H9 (cell line): ENCODE measurements at regions not wholly inside any gene's neighbourhood (a gene's known extent, or its start where the extent isn't known, plus 50 kb on each side); places are given as distances from the start of the nearest gene placed in this dataset.

Experiments
- DNase-seq: peaks from one replicate; pipeline ENCODE4 v3.0.0-alpha.2; 2017
- H2AFZ ChIP-seq: one replicate; pipeline ENCODE4 v1.6.1; 2013; ENCODE audit warnings: mild to moderate bottlenecking, low read length, control low read depth, moderate library complexity
- H2AK5ac ChIP-seq: 2 replicates; pipeline ENCODE4 v1.6.1; 2013; ENCODE audit warnings: low read length, control low read depth, mixed read lengths; ENCODE audit not compliant: insufficient read length
- H2BK120ac ChIP-seq: one replicate; pipeline ENCODE4 v1.6.1; 2013; ENCODE audit warnings: low read depth, mild to moderate bottlenecking, low read length, control low read depth, inconsistent platforms; ENCODE audit not compliant: poor library complexity, severe bottlenecking
- H2BK12ac ChIP-seq: 2 replicates; pipeline ENCODE4 v1.6.1; 2013; ENCODE audit warnings: low read length, control low read depth, mixed read lengths, low read depth; ENCODE audit not compliant: insufficient read length
- H2BK15ac ChIP-seq: 2 replicates; pipeline ENCODE4 v1.6.1; 2013; ENCODE audit warnings: low read depth, low read length, control low read depth
- H2BK20ac ChIP-seq: one replicate; pipeline ENCODE4 v1.6.1; 2013; ENCODE audit warnings: low read depth, mild to moderate bottlenecking, low read length, control low read depth, inconsistent platforms; ENCODE audit not compliant: poor library complexity, severe bottlenecking
- H2BK5ac ChIP-seq: 2 replicates; pipeline ENCODE4 v1.6.1; 2013; ENCODE audit warnings: low read length, control low read depth, mixed read lengths; ENCODE audit not compliant: insufficient read length
- H3K14ac ChIP-seq: 2 replicates; pipeline ENCODE4 v1.6.1; 2013; ENCODE audit warnings: low read length, control low read depth; ENCODE audit not compliant: insufficient read depth
- H3K18ac ChIP-seq: 2 replicates; pipeline ENCODE4 v1.6.1; 2013; ENCODE audit warnings: low read depth, mild to moderate bottlenecking, mixed read lengths, low read length, control low read depth; ENCODE audit not compliant: insufficient read length
- H3K23ac ChIP-seq: 2 replicates; pipeline ENCODE4 v1.6.1; 2013; ENCODE audit warnings: low read length, control low read depth, mixed read lengths, low read depth; ENCODE audit not compliant: insufficient read length
- H3K23me2 ChIP-seq: 2 replicates; pipeline ENCODE4 v1.6.1; 2013; ENCODE audit warnings: low read depth, mild to moderate bottlenecking, mixed read lengths, low read length, control low read depth; ENCODE audit not compliant: insufficient read length, poor library complexity, severe bottlenecking
- H3K27ac ChIP-seq: 2 replicates; pipeline ENCODE4 v1.5.1; 2013; ENCODE audit warnings: low read length, control low read depth, mixed read lengths, low read depth; ENCODE audit not compliant: insufficient read length
- H3K27me3 ChIP-seq: 2 replicates; pipeline ENCODE4 v1.6.1; 2013; ENCODE audit warnings: low read length, control low read depth, inconsistent platforms; ENCODE audit not compliant: insufficient read depth
- H3K4ac ChIP-seq: 2 replicates; pipeline ENCODE4 v1.6.1; 2013; ENCODE audit warnings: low read depth, mild to moderate bottlenecking, control low read depth, inconsistent platforms, low read length, moderate library complexity
- H3K4me1 ChIP-seq: 2 replicates; pipeline ENCODE4 v1.6.1; 2013; ENCODE audit warnings: low read length, control low read depth, inconsistent platforms; ENCODE audit not compliant: insufficient read depth
- H3K4me2 ChIP-seq: 2 replicates; pipeline ENCODE4 v1.6.1; 2013; ENCODE audit warnings: low read length, control low read depth, mixed read lengths; ENCODE audit not compliant: insufficient read length, insufficient read depth
- H3K56ac ChIP-seq: 2 replicates; pipeline ENCODE4 v1.6.1; 2013; ENCODE audit warnings: low read depth, mild to moderate bottlenecking, mixed read lengths, low read length, control low read depth; ENCODE audit not compliant: insufficient read length
- H3K79me1 ChIP-seq: 2 replicates; pipeline ENCODE4 v1.6.1; 2013; ENCODE audit warnings: low read depth, mild to moderate bottlenecking, moderate library complexity, low read length, control low read depth, inconsistent platforms; ENCODE audit not compliant: insufficient read depth, poor library complexity, severe bottlenecking
- H3K79me2 ChIP-seq: 2 replicates; pipeline ENCODE4 v1.6.1; 2013; ENCODE audit warnings: low read length, control low read depth, inconsistent platforms; ENCODE audit not compliant: insufficient read depth
- H3K9ac ChIP-seq: 2 replicates; pipeline ENCODE4 v1.6.1; 2013; ENCODE audit warnings: low read length, control low read depth, mixed read lengths; ENCODE audit not compliant: insufficient read length; ENCODE audit errors: extremely low read depth
- H3K9me3 ChIP-seq: one replicate; pipeline ENCODE4 v1.6.1; 2013; ENCODE audit warnings: low read depth, low read length, inconsistent platforms; ENCODE audit not compliant: control insufficient read depth
- H3T11ph ChIP-seq: one replicate; pipeline ENCODE4 v1.6.1; 2013; ENCODE audit warnings: mild to moderate bottlenecking, low read length, control low read depth, inconsistent platforms
- H4K20me1 ChIP-seq: one replicate; pipeline ENCODE4 v1.6.1; 2013; ENCODE audit not compliant: control insufficient read depth, insufficient read length, insufficient read depth
- H4K5ac ChIP-seq: 2 replicates; pipeline ENCODE4 v1.6.1; 2013; ENCODE audit warnings: low read depth, mild to moderate bottlenecking, mixed read lengths, low read length, control low read depth; ENCODE audit not compliant: insufficient read length
- H4K8ac ChIP-seq: replicated peaks from 2 replicates; pipeline ENCODE4 v1.6.1; 2013; ENCODE audit warnings: low read length, control low read depth, mixed read lengths, low read depth; ENCODE audit not compliant: insufficient read length
- H4K91ac ChIP-seq: 2 replicates; pipeline ENCODE4 v1.6.1; 2013; ENCODE audit warnings: low read depth, mild to moderate bottlenecking, moderate library complexity, mixed read lengths, low read length, control low read depth; ENCODE audit not compliant: insufficient read length
- H3K27ac Mint-ChIP-seq, 3 experiments: 2 replicates in 2 of 3; 3 replicates in 1 of 3; pipeline ENCODE4 v1.8.0; 2020 to 2021; ENCODE audit warnings: mixed read lengths in 3 of 3, mild to moderate bottlenecking in 1 of 3, moderate library complexity in 1 of 3
- H3K27me3 Mint-ChIP-seq: 2 replicates; pipeline ENCODE4 v1.8.0; 2021; ENCODE audit warnings: low read depth, mild to moderate bottlenecking, moderate library complexity, mixed read lengths
- H3K36me3 Mint-ChIP-seq, 3 experiments: 2 replicates in 2 of 3; 3 replicates in 1 of 3; pipeline ENCODE4 v1.8.0; 2020 to 2021; ENCODE audit warnings: low read depth in 3 of 3, mixed read lengths in 3 of 3; ENCODE audit not compliant: insufficient read depth in 1 of 3
- H3K4me1 Mint-ChIP-seq, 2 experiments: 2 replicates each; pipeline ENCODE4 v1.8.0; 2020; ENCODE audit warnings: mixed read lengths in 2 of 2
- H3K4me3 Mint-ChIP-seq, 2 experiments: 2 replicates in 1 of 2; 3 replicates in 1 of 2; pipeline ENCODE4 v1.8.0; 2020 to 2021; ENCODE audit warnings: mild to moderate bottlenecking in 2 of 2, mixed read lengths in 2 of 2, moderate library complexity in 1 of 2
- H3K9me3 Mint-ChIP-seq, 2 experiments: 2 replicates in 1 of 2; 3 replicates in 1 of 2; pipeline ENCODE4 v1.8.0; 2020; ENCODE audit warnings: mild to moderate bottlenecking in 2 of 2, mixed read lengths in 2 of 2, moderate library complexity in 1 of 2
- WGBS: extraction: QIAGEN DNeasy Blood & Tissue Kit; methylation state at CpG from one replicate; pipeline ENCODE4 v1.1.7; 2013; ENCODE audit warnings: missing lambda C conversion rate, low lambda C conversion rate, mixed read lengths; ENCODE audit not compliant: insufficient read length; ENCODE audit errors: extremely low coverage; 5-methylcytosine and 5-hydroxymethylcytosine counted together
- TF ChIP-seq, protein P1 (sequence below): fragments of 200-600 bp; sonication (generic); conservative IDR thresholded peaks from 3 replicates; pipeline ENCODE4 v1.8.0; 2021; ENCODE audit warnings: antibody characterized with exemption, mild to moderate bottlenecking

DNA sequence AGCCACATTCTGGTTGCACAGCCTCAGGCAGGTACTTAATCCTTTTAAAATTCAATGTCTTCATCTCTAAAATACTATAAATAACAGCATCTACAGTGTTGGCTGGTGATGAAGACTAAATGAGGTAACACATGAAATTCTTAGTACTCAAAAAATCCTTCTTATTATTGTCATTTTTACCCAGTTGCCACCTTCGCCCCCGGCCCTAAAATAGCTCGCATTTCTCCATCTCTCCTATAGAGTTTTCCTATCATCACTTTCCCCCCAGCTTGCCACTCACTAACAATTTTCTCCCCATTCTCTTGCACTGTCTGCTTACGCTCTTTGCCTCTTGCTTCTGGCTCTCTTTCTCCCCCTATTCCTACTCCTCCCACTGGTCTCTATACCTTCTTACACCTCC lies 59.9 kb upstream of the MARCHF10 start:
- Mint-ChIP-seq H3K27ac (no peak overlapping the region; a peak in 1 of 7 replicates), H3K4me3 (no peak overlapping the region)
- no CpG with 5 or more reads among the region's 4 CpGs for WGBS

More for the DNA sequence above, 59.9 kb upstream of the MARCHF10 start:
- Histone ChIP-seq H2AFZ (no peak overlapping the region), H3K27ac (no peak overlapping the region), H4K5ac (no peak overlapping the region), H4K91ac (no peak overlapping the region), H4K8ac (no peak overlapping the region), H3K56ac (no peak overlapping the region), H4K20me1 (no peaks in the 10 kb centered on the region), H3T11ph (no peak overlapping the region), H2BK15ac (no peak overlapping the region), H3K4me2 (no peak overlapping the region), H3K27me3 (no peaks in the 10 kb centered on the region), H2BK5ac (no peak overlapping the region), H3K4ac (no peak overlapping the region), H3K23ac (no peak overlapping the region), H2BK20ac (no peak overlapping the region), H3K79me2 (no peaks in the 10 kb centered on the region), H2BK12ac (no peak overlapping the region), H3K18ac (no peak overlapping the region), H3K4me1 (0 out of 2 replicates have a peak, but pooled peaks cover 3% of the 10 kb centered on the region), H3K9ac (no peak overlapping the region), H3K9me3 (no peaks in the 10 kb centered on the region), H2BK120ac (no peak overlapping the region), H3K23me2 (no peaks in the 10 kb centered on the region), H3K79me1 (no peaks in the 10 kb centered on the region), H3K14ac (no peak overlapping the region), H2AK5ac (no peak overlapping the region)
- TF ChIP-seq, protein P1, sequence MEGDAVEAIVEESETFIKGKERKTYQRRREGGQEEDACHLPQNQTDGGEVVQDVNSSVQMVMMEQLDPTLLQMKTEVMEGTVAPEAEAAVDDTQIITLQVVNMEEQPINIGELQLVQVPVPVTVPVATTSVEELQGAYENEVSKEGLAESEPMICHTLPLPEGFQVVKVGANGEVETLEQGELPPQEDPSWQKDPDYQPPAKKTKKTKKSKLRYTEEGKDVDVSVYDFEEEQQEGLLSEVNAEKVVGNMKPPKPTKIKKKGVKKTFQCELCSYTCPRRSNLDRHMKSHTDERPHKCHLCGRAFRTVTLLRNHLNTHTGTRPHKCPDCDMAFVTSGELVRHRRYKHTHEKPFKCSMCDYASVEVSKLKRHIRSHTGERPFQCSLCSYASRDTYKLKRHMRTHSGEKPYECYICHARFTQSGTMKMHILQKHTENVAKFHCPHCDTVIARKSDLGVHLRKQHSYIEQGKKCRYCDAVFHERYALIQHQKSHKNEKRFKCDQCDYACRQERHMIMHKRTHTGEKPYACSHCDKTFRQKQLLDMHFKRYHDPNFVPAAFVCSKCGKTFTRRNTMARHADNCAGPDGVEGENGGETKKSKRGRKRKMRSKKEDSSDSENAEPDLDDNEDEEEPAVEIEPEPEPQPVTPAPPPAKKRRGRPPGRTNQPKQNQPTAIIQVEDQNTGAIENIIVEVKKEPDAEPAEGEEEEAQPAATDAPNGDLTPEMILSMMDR = no peak
- no peaks in the 10 kb centered on the region for H3K9me3 Mint-ChIP-seq
- peaks cover 15 to 17% of the 10 kb centered on the region in 2 experiments for H3K4me1 Mint-ChIP-seq
- no peaks in the 10 kb centered on the region for H3K36me3 Mint-ChIP-seq
- H3K27me3 Mint-ChIP-seq = peaks cover 7% of the 10 kb centered on the region
- no peak for DNase-seq
